OCI-LY7 (cell line): ENCODE measurements at regions not wholly inside any gene's neighbourhood (a gene's known extent, or its start where the extent isn't known, plus 50 kb on each side); places are given as distances from the start of the nearest gene placed in this dataset.

Source experiments
- BruUV-seq: library from RNA; stranded (reverse); fragments of 400-500 nt; replicated peaks from 2 replicates; lab custom pipeline; 2021; lab: Mats Ljungman, UMichigan
- CTCF ChIA-PET: fragments of 300-600 bp; sonication (Branson Sonifier 250); formaldehyde crosslinking; loops from one replicate; lab custom pipeline; 2022; ENCODE audit warnings: antibody characterized with exemption; ENCODE audit not compliant: unreplicated experiment; lab: Charles Lee
- POLR2A ChIA-PET: fragments of 300-600 bp; sonication (Branson Sonifier 250); formaldehyde crosslinking; loops from one replicate; lab custom pipeline; 2022; ENCODE audit warnings: antibody characterized with exemption; lab: Charles Lee
- DNase-seq: peaks from one replicate; pipeline ENCODE4 v3.0.0-alpha.2; 2015; ENCODE audit warnings: low spot score
- H2AFZ ChIP-seq: fragments of 200-600 bp; sonication (generic), shearing (Covaris generic); 2 replicates; pipeline ENCODE4 v1.6.1; 2014; ENCODE audit warnings: mild to moderate bottlenecking, antibody characterized with exemption, low read length, moderate library complexity
- H3K27ac ChIP-seq: fragments of 200-600 bp; sonication (generic); 2 replicates; pipeline ENCODE4 v1.5.1; 2014; ENCODE audit warnings: mixed run types, low read depth, mild to moderate bottlenecking, moderate library complexity, low read length, inconsistent platforms; ENCODE audit not compliant: poor library complexity, severe bottlenecking
- H3K36me3 ChIP-seq: fragments of 200-600 bp; sonication (generic); 2 replicates; pipeline ENCODE4 v1.6.1; 2014; ENCODE audit warnings: mild to moderate bottlenecking, antibody characterized with exemption, low read length, moderate library complexity, mixed read lengths; ENCODE audit not compliant: insufficient read depth
- H3K4me1 ChIP-seq: fragments of 200-600 bp; sonication (generic); 2 replicates; pipeline ENCODE4 v1.5.1; 2014; ENCODE audit warnings: mild to moderate bottlenecking, low read length; ENCODE audit not compliant: insufficient read depth, poor library complexity, severe bottlenecking
- H3K4me2 ChIP-seq: fragments of 200-600 bp; sonication (generic); 2 replicates; pipeline ENCODE4 v1.6.1; 2014; ENCODE audit warnings: mild to moderate bottlenecking, low read length
- H3K4me3 ChIP-seq: fragments of 200-600 bp; sonication (generic); 2 replicates; pipeline ENCODE4 v1.5.1; 2014; ENCODE audit warnings: mild to moderate bottlenecking, low read depth, low read length; ENCODE audit not compliant: poor library complexity, severe bottlenecking
- H3K79me2 ChIP-seq: fragments of 200-600 bp; sonication (generic); 2 replicates; pipeline ENCODE4 v1.6.1; 2016; ENCODE audit warnings: low read depth, mild to moderate bottlenecking, low read length, moderate library complexity, mixed read lengths; ENCODE audit not compliant: insufficient read depth
- H3K9me2 ChIP-seq: fragments of 200-600 bp; sonication (generic); 2 replicates; pipeline ENCODE4 v1.6.1; 2016; ENCODE audit warnings: mild to moderate bottlenecking, low read length, mixed read lengths; ENCODE audit not compliant: insufficient read depth
- H3K9me3 ChIP-seq: fragments of 200-600 bp; sonication (generic); 2 replicates; pipeline ENCODE4 v1.6.1; 2014; ENCODE audit warnings: mild to moderate bottlenecking, mixed run types, low read length, mixed read lengths
- H4K20me1 ChIP-seq: fragments of 200-600 bp; sonication (generic); 2 replicates; pipeline ENCODE4 v1.6.1; 2014; ENCODE audit warnings: mild to moderate bottlenecking, antibody characterized with exemption, low read length, moderate library complexity, mixed read lengths; ENCODE audit not compliant: insufficient read depth
- EZH2phosphoT487 ChIP-seq: fragments of 200-600 bp; sonication (generic); IDR thresholded peaks from 2 replicates; pipeline ENCODE4 v1.6.1; 2018; ENCODE audit warnings: low read depth, borderline replicate concordance, mild to moderate bottlenecking, mixed run types, antibody characterized with exemption, low read length, moderate library complexity, mixed read lengths
- intact Hi-C: fragments of 100-400 bp; cut with micrococcal nuclease; formaldehyde crosslinking; loops from one replicate; pipeline ENCODE4 v1.10.0; 2022; ENCODE audit not compliant: unreplicated experiment
- TF ChIP-seq, protein P1 (sequence below): fragments of 200-600 bp; sonication (generic); conservative IDR thresholded peaks from 2 replicates; pipeline ENCODE4 v1.5.1; 2014; ENCODE audit warnings: mild to moderate bottlenecking, antibody characterized with exemption, low read length, moderate library complexity, mixed read lengths

- H3K9me3 ChIP-seq = no peaks in the 10 kb centered on the region
- TF ChIP-seq, protein P1, sequence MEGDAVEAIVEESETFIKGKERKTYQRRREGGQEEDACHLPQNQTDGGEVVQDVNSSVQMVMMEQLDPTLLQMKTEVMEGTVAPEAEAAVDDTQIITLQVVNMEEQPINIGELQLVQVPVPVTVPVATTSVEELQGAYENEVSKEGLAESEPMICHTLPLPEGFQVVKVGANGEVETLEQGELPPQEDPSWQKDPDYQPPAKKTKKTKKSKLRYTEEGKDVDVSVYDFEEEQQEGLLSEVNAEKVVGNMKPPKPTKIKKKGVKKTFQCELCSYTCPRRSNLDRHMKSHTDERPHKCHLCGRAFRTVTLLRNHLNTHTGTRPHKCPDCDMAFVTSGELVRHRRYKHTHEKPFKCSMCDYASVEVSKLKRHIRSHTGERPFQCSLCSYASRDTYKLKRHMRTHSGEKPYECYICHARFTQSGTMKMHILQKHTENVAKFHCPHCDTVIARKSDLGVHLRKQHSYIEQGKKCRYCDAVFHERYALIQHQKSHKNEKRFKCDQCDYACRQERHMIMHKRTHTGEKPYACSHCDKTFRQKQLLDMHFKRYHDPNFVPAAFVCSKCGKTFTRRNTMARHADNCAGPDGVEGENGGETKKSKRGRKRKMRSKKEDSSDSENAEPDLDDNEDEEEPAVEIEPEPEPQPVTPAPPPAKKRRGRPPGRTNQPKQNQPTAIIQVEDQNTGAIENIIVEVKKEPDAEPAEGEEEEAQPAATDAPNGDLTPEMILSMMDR = no peak
- no peak for TF ChIP-seq EZH2phosphoT487
- no peak for DNase-seq
- no peaks in the 10 kb centered on the region for H3K79me2 ChIP-seq
- H3K4me1 ChIP-seq = no peaks in the 10 kb centered on the region
- BruUV-seq = no TSS peak
- CTCF ChIA-PET = no interaction called here
- H3K9me2 ChIP-seq = no peaks in the 10 kb centered on the region
- intact Hi-C loops = no loop called here
- H3K36me3 ChIP-seq = no peaks in the 10 kb centered on the region
- no peak overlapping the region for H3K4me2 ChIP-seq
- H3K4me3 ChIP-seq = no peak overlapping the region
- H2AFZ ChIP-seq = no peak overlapping the region
- POLR2A ChIA-PET = interaction anchor here (1.0 kb wide), 1 partner anchor 234 kb away, joined by 3 read pairs; no protein-coding TSS in a partner anchor
- H3K27ac ChIP-seq = no peak overlapping the region
- H4K20me1 ChIP-seq = no peaks in the 10 kb centered on the region
These were observed 231.8 kb downstream of the KCNE4 start for GRCh38 chr2:223283771-223284170.

DNA sequence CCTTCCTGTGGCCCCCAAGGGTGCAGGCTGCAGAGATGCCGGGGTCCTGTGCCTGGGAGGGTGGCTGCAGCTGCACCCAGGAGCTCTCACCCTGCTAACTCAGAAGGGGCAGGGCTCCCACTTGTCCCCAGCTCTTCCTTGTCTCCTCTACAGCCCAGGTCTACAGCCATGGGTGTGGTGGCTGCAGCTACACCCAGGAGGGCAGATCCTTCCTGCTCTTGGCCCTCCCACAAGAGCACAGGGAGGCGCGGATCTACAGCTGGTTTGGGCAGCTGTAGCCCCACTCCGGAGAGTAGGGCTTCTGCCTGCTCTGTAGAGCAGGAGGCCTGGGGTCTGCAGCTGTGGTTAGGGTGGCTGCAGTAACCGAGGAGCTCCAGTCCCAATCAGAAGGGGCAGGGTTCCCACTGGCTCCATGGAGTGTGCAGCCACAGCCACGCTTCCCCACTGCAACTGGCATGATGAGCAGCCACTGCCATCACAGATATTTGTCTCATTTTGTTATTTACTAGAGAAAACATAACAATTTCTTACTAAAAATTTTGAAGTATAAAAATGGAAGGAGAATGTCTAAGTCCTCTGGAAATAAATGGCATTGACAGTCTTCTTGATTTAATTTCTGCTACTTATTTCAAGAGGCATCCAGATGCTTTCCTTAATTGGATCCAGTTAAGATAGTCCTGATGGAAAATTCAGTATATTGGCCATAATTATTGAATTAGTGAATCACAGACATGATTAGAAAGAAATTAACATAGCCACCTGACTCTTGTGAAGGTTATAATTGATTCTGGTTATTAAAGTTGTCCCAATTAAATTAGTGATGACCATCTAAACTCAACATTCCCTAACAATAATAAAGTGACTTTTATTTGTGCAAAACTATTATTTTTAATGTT lies 233.6 kb downstream of the KCNE4 start:
- H2AFZ ChIP-seq = no peak overlapping the region
- intact Hi-C loops = no loop called here
- H3K27ac ChIP-seq = no peak overlapping the region
- no TSS peak for BruUV-seq
- no peak for DNase-seq
- no peaks in the 10 kb centered on the region for H3K4me1 ChIP-seq
- ChIA-PET POLR2A (no interaction called here), CTCF (no interaction called here)
- no peaks in the 10 kb centered on the region for H3K79me2 ChIP-seq
- TF ChIP-seq EZH2phosphoT487 = no peak
- TF ChIP-seq, protein P1 = no peak
- no peaks in the 10 kb centered on the region for H4K20me1 ChIP-seq
- H3K9me3 ChIP-seq = no peaks in the 10 kb centered on the region
- no peak overlapping the region for H3K4me3 ChIP-seq
- H3K4me2 ChIP-seq = no peak overlapping the region
- no peaks in the 10 kb centered on the region for H3K36me3 ChIP-seq
- H3K9me2 ChIP-seq = no peaks in the 10 kb centered on the region

DNA sequence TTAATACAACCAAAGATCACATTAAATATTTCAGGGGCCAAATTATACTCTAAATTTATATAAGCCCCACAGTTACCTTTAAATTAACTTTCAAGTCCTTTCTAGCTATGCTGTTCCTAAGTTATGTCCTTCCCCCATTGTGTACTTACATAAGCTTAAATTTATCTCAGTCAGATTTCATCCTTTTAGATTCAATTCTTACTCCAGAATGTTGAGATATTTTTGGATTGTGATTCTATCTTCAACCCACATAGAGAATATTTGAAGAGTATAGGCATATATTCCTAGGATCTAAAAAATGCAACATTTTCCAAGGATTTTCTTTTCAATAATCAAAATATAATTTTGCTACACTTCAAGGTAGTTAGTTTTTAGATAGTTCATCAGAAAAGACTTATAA lies 242.8 kb downstream of the KCNE4 start:
- intact Hi-C loops = no loop called here
- POLR2A ChIA-PET = interaction anchor here (0.5 to 0.7 kb wide), 3 partner anchors 14 to 1313 kb away, joined by 3 read pairs; no protein-coding TSS in a partner anchor
- BruUV-seq = no TSS peak

More for the DNA sequence above, 242.8 kb downstream of the KCNE4 start:
- no peak for DNase-seq
- Histone ChIP-seq H4K20me1 (no peaks in the 10 kb centered on the region), H3K9me2 (no peaks in the 10 kb centered on the region), H2AFZ (no peak overlapping the region), H3K36me3 (no peaks in the 10 kb centered on the region), H3K9me3 (no peaks in the 10 kb centered on the region), H3K4me2 (no peak overlapping the region), H3K79me2 (no peaks in the 10 kb centered on the region), H3K4me1 (no peaks in the 10 kb centered on the region), H3K4me3 (no peak overlapping the region), H3K27ac (no peak overlapping the region)
- CTCF ChIA-PET = no interaction called here
- no peak for TF ChIP-seq EZH2phosphoT487
- TF ChIP-seq, protein P1 = no peak
